Tibial nerve (tissue), 4 donors: ENCODE measurements at regions not wholly inside any gene's neighbourhood (a gene's known extent, or its start where the extent isn't known, plus 50 kb on each side); places are given as distances from the start of the nearest gene placed in this dataset.

Source experiments
- DNase-seq, 2 donors: peaks; one replicate each; pipeline ENCODE4 v3.0.0-alpha.2; 2019; ENCODE audit warnings: low spot score in 2 of 2
- H3K27ac ChIP-seq, 4 donors: fragments of 200-600 bp; sonication (generic) in 3 of 4; one replicate each; pipeline ENCODE4 v1.5.1; 2017 to 2019; ENCODE audit warnings: mild to moderate bottlenecking in 1 of 4
- H3K27me3 ChIP-seq, 2 donors: fragments of 200-600 bp; sonication (generic) in 1 of 2; one replicate each; pipeline versions ENCODE4 v1.5.1 to v1.6.0; 2017 to 2019
- H3K36me3 ChIP-seq, 3 donors: fragments of 200-600 bp; sonication (generic); one replicate each; pipeline ENCODE4 v1.5.1; 2018 to 2019
- H3K4me1 ChIP-seq, 4 donors: fragments of 200-600 bp; sonication (generic) in 3 of 4; one replicate each; pipeline ENCODE4 v1.5.1; 2017 to 2019
- H3K4me3 ChIP-seq, 4 donors: fragments of 200-600 bp; sonication (generic) in 3 of 4; one replicate each; pipeline ENCODE4 v1.5.1; 2017 to 2019; ENCODE audit warnings: mild to moderate bottlenecking in 1 of 4, moderate library complexity in 1 of 4
- H3K9me3 ChIP-seq, 4 donors: fragments of 200-600 bp; sonication (generic) in 3 of 4; one replicate each; pipeline ENCODE4 v1.5.1; 2017 to 2019
- CTCF ChIP-seq, 5 experiments: fragments of 200-600 bp in 3 of 5; fragments of 450-650 bp in 2 of 5; sonication (generic) in 3 of 5; IDR thresholded peaks; one replicate each; pipeline ENCODE4 v1.5.1; 2016 to 2019; ENCODE audit warnings: antibody characterized with exemption in 5 of 5, mild to moderate bottlenecking in 3 of 5, moderate library complexity in 2 of 5
- EP300 ChIP-seq, 2 donors: sonication (generic); formaldehyde crosslinking; IDR thresholded peaks; one replicate each; pipeline ENCODE4 v1.6.1; 2017; ENCODE audit warnings: antibody characterized with exemption in 2 of 2, mild to moderate bottlenecking in 1 of 2
- POLR2A ChIP-seq, 2 donors: fragments of 450-650 bp; IDR thresholded peaks; one replicate each; pipeline ENCODE4 v1.6.1; 2017; ENCODE audit warnings: antibody characterized with exemption in 2 of 2, mild to moderate bottlenecking in 2 of 2, moderate library complexity in 2 of 2
- WGBS, 2 donors: methylation state at CpG; one replicate each; pipeline ENCODE4 v1.1.5; 2018; 5-methylcytosine and 5-hydroxymethylcytosine counted together

GRCh38 chr5:142475102-142475513 lies 150.3 kb upstream of the SPRY4 start:
- Histone ChIP-seq H3K27me3 (no peaks in the 10 kb centered on the region), H3K4me1 (no peaks in the 10 kb centered on the region), H3K9me3 (peaks cover 0 to 8% (median 1%) of the 10 kb centered on the region in 4 donors), H3K36me3 (no peaks in the 10 kb centered on the region), H3K4me3 (no peak overlapping the region), H3K27ac (no peak overlapping the region)
- TF ChIP-seq EP300 (IDR thresholded peaks at IDR 0.05) (no peak), CTCF (IDR thresholded peaks at IDR 0.05) (no peak), POLR2A (IDR thresholded peaks at IDR 0.05) (no peak)
- WGBS, 2 donors = 45 to 56% methylated on average over 2 of the region's 2 CpGs
- DNase-seq = no peak

GRCh38 chr5:142474431-142475094 lies 149.7 kb upstream of the SPRY4 start:
- Histone ChIP-seq H3K9me3 (peaks cover 0 to 8% (median 1%) of the 10 kb centered on the region in 4 donors), H3K4me1 (no peaks in the 10 kb centered on the region), H3K27ac (no peak overlapping the region), H3K27me3 (no peaks in the 10 kb centered on the region), H3K36me3 (no peaks in the 10 kb centered on the region), H3K4me3 (no peak overlapping the region)
- no peak for DNase-seq
- no peak for TF ChIP-seq POLR2A (IDR thresholded peaks at IDR 0.05)
- TF ChIP-seq CTCF (IDR thresholded peaks at IDR 0.05) = no peak
- TF ChIP-seq EP300 (IDR thresholded peaks at IDR 0.05) = no peak
- WGBS, 2 donors = 76 to 82% methylated on average over 2 of the region's 2 CpGs

- H3K27me3 ChIP-seq = no peaks in the 10 kb centered on the region
- no peak for TF ChIP-seq EP300 (IDR thresholded peaks at IDR 0.05)
- TF ChIP-seq POLR2A (IDR thresholded peaks at IDR 0.05) = no peak
- no peak for TF ChIP-seq CTCF (IDR thresholded peaks at IDR 0.05)
- H3K9me3 ChIP-seq = no peaks in the 10 kb centered on the region
- H3K36me3 ChIP-seq = no peaks in the 10 kb centered on the region
- no peak overlapping the region for H3K4me3 ChIP-seq
- no peak overlapping the region for H3K27ac ChIP-seq
- no peaks in the 10 kb centered on the region for H3K4me1 ChIP-seq
- no peak for DNase-seq
Observed at GRCh38 chr5:142473038-142473437, 148.2 kb upstream of the SPRY4 start.

GRCh38 chr5:142472306-142472951 lies 147.6 kb upstream of the SPRY4 start:
- Histone ChIP-seq H3K4me3 (no peak overlapping the region), H3K4me1 (no peaks in the 10 kb centered on the region), H3K9me3 (no peaks in the 10 kb centered on the region), H3K27me3 (no peaks in the 10 kb centered on the region), H3K27ac (no peak overlapping the region), H3K36me3 (no peaks in the 10 kb centered on the region)
- DNase-seq = no peak
- WGBS, 2 donors = 68 to 80% methylated on average over 7 of the region's 7 CpGs
- TF ChIP-seq POLR2A (IDR thresholded peaks at IDR 0.05) = no peak

- WGBS, 2 donors = 35 to 46% methylated on average over 7 of the region's 7 CpGs
Observed at GRCh38 chr5:142466195-142466971, 141.6 kb upstream of the SPRY4 start.

More at GRCh38 chr5:142466195-142466971, 141.6 kb upstream of the SPRY4 start:
- H3K9me3 ChIP-seq = no peaks in the 10 kb centered on the region
- H3K4me3 ChIP-seq = no peak overlapping the region
- no peak overlapping the region for H3K27ac ChIP-seq
- H3K27me3 ChIP-seq = no peaks in the 10 kb centered on the region
- H3K36me3 ChIP-seq = no peaks in the 10 kb centered on the region
- no peak for TF ChIP-seq EP300 (IDR thresholded peaks at IDR 0.05)
- TF ChIP-seq CTCF (IDR thresholded peaks at IDR 0.05) = no peak
- TF ChIP-seq POLR2A (IDR thresholded peaks at IDR 0.05) = no peak
- peaks cover 0 to 19% (median 0%) of the 10 kb centered on the region in 4 donors for H3K4me1 ChIP-seq
- DNase-seq = no peak
